SK-N-SH (cell line): ENCODE measurements at regions not wholly inside any gene's neighbourhood (a gene's known extent, or its start where the extent isn't known, plus 50 kb on each side); places are given as distances from the start of the nearest gene placed in this dataset.

Experiments
- CTCF ChIA-PET: fragments of 300-600, 350-600 bp; formaldehyde crosslinking; extraction: SDS; loops from one replicate; lab custom pipeline; 2021; lab: Yijun Ruan, JAX
- POLR2A ChIA-PET: fragments of 350-600 bp; sonication (Branson Sonifier 250); formaldehyde crosslinking; extraction: SDS; loops from one replicate; lab custom pipeline; 2020; ENCODE audit warnings: antibody characterized with exemption, inconsistent platforms; lab: Yijun Ruan, JAX
- DNase-seq: peaks from one replicate; pipeline ENCODE4 v3.0.0; 2012
- H2AFZ ChIP-seq: fragments of 200-600 bp; sonication (generic); 2 replicates; pipeline ENCODE4 v1.8.1; 2016; ENCODE audit warnings: antibody characterized with exemption, mild to moderate bottlenecking, low read depth
- H3F3A ChIP-seq: fragments of 200-600 bp; sonication (generic); replicated peaks from 2 replicates; pipeline ENCODE3; 2016; ENCODE audit warnings: antibody characterized with exemption, mild to moderate bottlenecking; ENCODE audit not compliant: insufficient read depth
- H3K27ac ChIP-seq, 2 experiments: fragments of 200-500 bp in 1 of 2; fragments of 200-600 bp in 1 of 2; sonication (Bioruptor generic) in 1 of 2; sonication (generic), shearing (Covaris generic) in 1 of 2; 2 replicates each; pipeline versions ENCODE4 v1.5.1 to v1.6.1; 2014 to 2016; ENCODE audit warnings: low read depth in 2 of 2, inconsistent platforms in 1 of 2, low read length in 1 of 2, mild to moderate bottlenecking in 1 of 2, mixed read lengths in 1 of 2
- H3K27me3 ChIP-seq: fragments of 200-600 bp; sonication (generic), shearing (Covaris generic); 2 replicates; pipeline ENCODE4 v1.6.1; 2016; ENCODE audit warnings: mixed run types; ENCODE audit not compliant: insufficient read depth
- H3K36me3 ChIP-seq, 2 experiments: fragments of 200-500 bp in 1 of 2; fragments of 200-600 bp in 1 of 2; sonication (Bioruptor generic) in 1 of 2; sonication (generic) in 1 of 2; replicated peaks in 1 of 2; 2 replicates each; pipeline versions ENCODE3 to v1.5.1; 2014 to 2016; ENCODE audit warnings: low read length in 1 of 2, mild to moderate bottlenecking in 1 of 2; ENCODE audit not compliant: insufficient read depth in 2 of 2, control insufficient read depth in 1 of 2
- H3K4me1 ChIP-seq, 2 experiments: fragments of 200-500 bp in 1 of 2; fragments of 200-600 bp in 1 of 2; sonication (Bioruptor generic) in 1 of 2; sonication (generic), shearing (Covaris generic) in 1 of 2; 2 replicates each; pipeline versions ENCODE4 v1.5.1 to v1.6.1; 2014 to 2016; ENCODE audit warnings: low read depth in 1 of 2, low read length in 1 of 2, mixed run types in 1 of 2; ENCODE audit not compliant: insufficient read depth in 2 of 2, control insufficient read depth in 1 of 2
- H3K4me2 ChIP-seq: fragments of 200-600 bp; sonication (generic), shearing (Covaris generic); 2 replicates; pipeline ENCODE4 v1.6.1; 2017; ENCODE audit warnings: mixed run types
- H3K4me3 ChIP-seq, 2 experiments: fragments of 200-500 bp in 1 of 2; fragments of 200-600 bp in 1 of 2; sonication (Bioruptor generic) in 1 of 2; sonication (generic), shearing (Covaris generic) in 1 of 2; 2 replicates each; pipeline versions ENCODE4 v1.5.1 to v1.8.1; 2014 to 2016; ENCODE audit warnings: low read depth in 2 of 2, inconsistent platforms in 1 of 2, low read length in 1 of 2, mild to moderate bottlenecking in 1 of 2, mixed read lengths in 1 of 2, moderate library complexity in 1 of 2
- H3K79me2 ChIP-seq: fragments of 200-600 bp; sonication (generic); 2 replicates; pipeline ENCODE4 v1.8.1; 2017; ENCODE audit warnings: mild to moderate bottlenecking; ENCODE audit not compliant: insufficient read depth
- H3K9ac ChIP-seq: fragments of 200-600 bp; sonication (generic); 2 replicates; pipeline ENCODE4 v1.6.1; 2017; ENCODE audit warnings: mixed run types
- H3K9me2 ChIP-seq: fragments of 200-600 bp; sonication (generic); 2 replicates; pipeline ENCODE4 v1.6.1; 2017; ENCODE audit warnings: mixed run types
- H3K9me3 ChIP-seq: fragments of 200-600 bp; sonication (generic); 2 replicates; pipeline ENCODE4 v1.6.1; 2017; ENCODE audit warnings: mixed run types, mild to moderate bottlenecking, moderate library complexity
- H4K20me1 ChIP-seq: fragments of 200-600 bp; sonication (generic); 2 replicates; pipeline ENCODE4 v1.6.1; 2017; ENCODE audit warnings: mild to moderate bottlenecking, mixed run types; ENCODE audit not compliant: insufficient read depth
- CHD2 ChIP-seq: fragments of 150-350 bp; IDR thresholded peaks from 2 replicates; pipeline ENCODE4 v1.6.1; 2018; ENCODE audit warnings: low read length; ENCODE audit not compliant: partially characterized antibody
- CTCF ChIP-seq: fragments of 200-600 bp; sonication (generic); IDR thresholded peaks from 2 replicates; pipeline ENCODE4 v1.6.1; 2017; ENCODE audit warnings: antibody characterized with exemption, mild to moderate bottlenecking, moderate library complexity
- EP300 ChIP-seq, 2 experiments: IDR thresholded peaks; 2 replicates each; pipeline versions ENCODE4 v1.4.0 to v1.6.1; 2012; ENCODE audit warnings: borderline replicate concordance in 1 of 2, low read depth in 1 of 2, low read length in 1 of 2
- EZH2phosphoT487 ChIP-seq: fragments of 200-600 bp; sonication (generic); IDR thresholded peaks from 2 replicates; pipeline ENCODE4 v1.6.1; 2017; ENCODE audit warnings: low read depth, mixed run types, mild to moderate bottlenecking, antibody characterized with exemption, moderate library complexity, borderline replicate concordance
- FOXJ3 ChIP-seq: sonication (generic); formaldehyde crosslinking; IDR thresholded peaks from 2 replicates; pipeline ENCODE4 v1.5.1; 2020; ENCODE audit warnings: mild to moderate bottlenecking, missing genetic modification reagents
- GABPA ChIP-seq: IDR thresholded peaks from 2 replicates; pipeline ENCODE4 v1.4.0; 2012; ENCODE audit warnings: low read depth, mild to moderate bottlenecking
- GATA2 ChIP-seq: sonication (generic); formaldehyde crosslinking; IDR thresholded peaks from 2 replicates; pipeline ENCODE4 v1.5.0; 2020; ENCODE audit warnings: mild to moderate bottlenecking, missing genetic modification reagents
- IRF3 ChIP-seq: fragments of 150-350 bp; IDR thresholded peaks from 2 replicates; pipeline ENCODE4 v1.6.1; 2016; ENCODE audit warnings: mild to moderate bottlenecking, low read depth, low read length
- JUND ChIP-seq: IDR thresholded peaks from 2 replicates; pipeline ENCODE4 v1.4.0; 2012
- MXI1 ChIP-seq: IDR thresholded peaks from 2 replicates; pipeline ENCODE4 v1.6.1; 2012; ENCODE audit warnings: mild to moderate bottlenecking, low read depth, low read length, improper control_type of control experiment
- POLR2AphosphoS5 ChIP-seq: IDR thresholded peaks from 2 replicates; pipeline ENCODE4 v1.6.1; 2012; ENCODE audit warnings: low read depth, low read length
- SIN3A ChIP-seq: IDR thresholded peaks from 2 replicates; pipeline ENCODE4 v1.6.1; 2012; ENCODE audit warnings: low read depth, mild to moderate bottlenecking, low read length, moderate library complexity, borderline replicate concordance
- SMC3 ChIP-seq: IDR thresholded peaks from 2 replicates; pipeline ENCODE4 v1.6.1; 2012; ENCODE audit warnings: low read depth, low read length, improper control_type of control experiment
- TCF12 ChIP-seq: IDR thresholded peaks from 2 replicates; pipeline ENCODE4 v1.4.0; 2012
- USF2 ChIP-seq: fragments of 150-350 bp; IDR thresholded peaks from 2 replicates; pipeline ENCODE4 v1.6.1; 2017; ENCODE audit warnings: antibody characterized with exemption, low read length, low read depth, borderline replicate concordance
- YY1 ChIP-seq: IDR thresholded peaks from 2 replicates; pipeline ENCODE4 v1.4.0; 2012; ENCODE audit warnings: low read depth, mild to moderate bottlenecking
- ZBTB33 ChIP-seq: IDR thresholded peaks from 2 replicates; pipeline ENCODE4 v1.4.0; 2012; ENCODE audit warnings: low read depth, borderline replicate concordance
- WGBS: methylation state at CpG from one replicate; pipeline ENCODE4 v1.1.6; 2017; ENCODE audit warnings: low lambda C conversion rate; 5-methylcytosine and 5-hydroxymethylcytosine counted together

GRCh38 chr12:131274061-131274460 is 320.4 kb downstream of the ADGRD1 start:
- 36% methylated on average over 5 of the region's 12 CpGs for WGBS
- TF ChIP-seq TCF12 (no peak), USF2 (no peak), SMC3 (no peak), CHD2 (no peak), IRF3 (no peak), EP300 (IDR thresholded peaks at IDR 0.05; ENCODE audit: borderline replicate concordance in 1 of 2, low read depth in 1 of 2, low read length in 1 of 2) (no peak), GATA2 (CRISPR knock-in tag) (no peak), MXI1 (no peak), POLR2AphosphoS5 (no peak), JUND (no peak), ZBTB33 (no peak)
- no peaks in the 10 kb centered on the region for H3K9me3 ChIP-seq

GRCh38 chr12:131274906-131275305 is 321.2 kb downstream of the ADGRD1 start:
- no peaks in the 10 kb centered on the region for H3K36me3 ChIP-seq
- no peaks in the 10 kb centered on the region for H3K9me2 ChIP-seq
- H3K9ac ChIP-seq, result no peak overlapping the region
- CTCF ChIA-PET, result interaction anchor here (1.1 kb wide), 1 partner anchor 126 kb away, joined by 3 read pairs; no protein-coding TSS in a partner anchor
- no peaks in the 10 kb centered on the region for H3F3A ChIP-seq
- no peak overlapping the region for H2AFZ ChIP-seq
- H3K4me1 ChIP-seq, result peaks cover 0 to 2% of the 10 kb centered on the region in 2 experiments; a peak in 1 of 4 replicates
- no peaks in the 10 kb centered on the region for H3K9me3 ChIP-seq
- no peak overlapping the region for H3K27ac ChIP-seq
- WGBS, result 69% methylated on average over 12 of the region's 14 CpGs
- no peaks in the 10 kb centered on the region for H4K20me1 ChIP-seq
- no peaks in the 10 kb centered on the region for H3K79me2 ChIP-seq
- TF ChIP-seq USF2 (no peak), GABPA (no peak), SIN3A (no peak), YY1 (no peak), TCF12 (no peak), CTCF (no peak), EZH2phosphoT487 (no peak), FOXJ3 (CRISPR knock-in tag) (no peak)
- H3K27me3 ChIP-seq, result no peaks in the 10 kb centered on the region
- no peak overlapping the region for H3K4me2 ChIP-seq
- DNase-seq, result no peak
- POLR2A ChIA-PET, result no interaction called here
- no peak overlapping the region for H3K4me3 ChIP-seq

More at GRCh38 chr12:131274061-131274460, 320.4 kb downstream of the ADGRD1 start:
- H4K20me1 ChIP-seq, result no peaks in the 10 kb centered on the region
- DNase-seq, result no peak
- H3K4me3 ChIP-seq, result no peak overlapping the region
- H3K9ac ChIP-seq, result no peak overlapping the region
- no peak overlapping the region for H3K27ac ChIP-seq
- H3K36me3 ChIP-seq, result no peaks in the 10 kb centered on the region
- no peaks in the 10 kb centered on the region for H3F3A ChIP-seq
- no peak overlapping the region for H3K4me2 ChIP-seq
- no peak overlapping the region for H2AFZ ChIP-seq
- ChIA-PET POLR2A (no interaction called here), CTCF (interaction anchor here (1.1 kb wide), 1 partner anchor 125 kb away, joined by 3 read pairs; no protein-coding TSS in a partner anchor)
- H3K4me1 ChIP-seq, result peaks cover 0 to 4% of the 10 kb centered on the region in 2 experiments; a peak in 1 of 4 replicates
- H3K79me2 ChIP-seq, result no peaks in the 10 kb centered on the region
- no peaks in the 10 kb centered on the region for H3K9me2 ChIP-seq
- no peaks in the 10 kb centered on the region for H3K27me3 ChIP-seq
